ENCODE measurements at regions not wholly inside any gene's neighbourhood (a gene's known extent, or its start where the extent isn't known, plus 50 kb on each side); places are given as distances from the start of the nearest gene placed in this dataset.

- TF ChIP-seq IKZF1 (conservative IDR thresholded peaks at IDR 0.05) (no peak), RAD21 (IDR thresholded peaks at IDR 0.05; ENCODE audit: insufficient read depth, low read depth, low read length) (peak; percentile 62), HCFC1 (IDR thresholded peaks at IDR 0.05; ENCODE audit: low read length) (no peak), RELA (IDR thresholded peaks at IDR 0.05; ENCODE audit: borderline replicate concordance, partially characterized antibody) (no peak), SMC3 (IDR thresholded peaks at IDR 0.05; ENCODE audit: borderline replicate concordance, low read length) (peak; percentile 40; the same call in 1 of the 2 replicates), RUNX3 (IDR thresholded peaks at IDR 0.05; ENCODE audit: low read length) (no peak), CBFB (IDR thresholded peaks at IDR 0.05; ENCODE audit: low read depth) (no peak), PML (IDR thresholded peaks at IDR 0.05; ENCODE audit: low read length) (no peak), RBBP5 (conservative IDR thresholded peaks at IDR 0.05) (no peak), POLR2A (IDR thresholded peaks at IDR 0.05; ENCODE audit: low read depth, low read length) (no peak), CHD1 (IDR thresholded peaks at IDR 0.05; ENCODE audit: low read depth, low read length) (no peak), TBL1XR1 (IDR thresholded peaks at IDR 0.05; ENCODE audit: low read depth, low read length) (no peak), CBX3 (IDR thresholded peaks at IDR 0.05; ENCODE audit: borderline replicate concordance, low read depth) (no peak)
Observed at GRCh38 chr18:38545071-38545470, 979.5 kb upstream of the CELF4 start (continued).

GRCh38 chr18:38539856-38540255 lies 974.3 kb upstream of the CELF4 start:
- no peaks in the 10 kb centered on the region for H3K27me3 ChIP-seq (replicated peaks in 1 of 2; ENCODE audit: control insufficient read depth in 2 of 2, insufficient read depth in 2 of 2, low read length in 1 of 2)
- FAIRE-seq (no peak), ATAC-seq (no peak), DNase-seq (ENCODE audit: low read depth, low spot score) (no peak)
- intact Hi-C loops (cut with micrococcal nuclease; ENCODE audit: unreplicated experiment), result no loop called here
- H3K27ac ChIP-seq (ENCODE audit: control insufficient read depth, insufficient read depth), result no peak overlapping the region
- ChIA-PET POLR2A (no interaction called here), SMC1A (ENCODE audit: uncharacterized antibody, unreplicated experiment) (no interaction called here), RAD21 (ENCODE audit: unreplicated experiment) (no interaction called here), CTCF (no interaction called here)
- H3K9ac ChIP-seq (ENCODE audit: control insufficient read depth, insufficient read depth, low read length), result no peak overlapping the region
- H4K20me1 ChIP-seq (ENCODE audit: control insufficient read depth, insufficient read depth), result no peaks in the 10 kb centered on the region
- in situ Hi-C loops (cut with MboI), result no loop called here
- no peak overlapping the region for H3K4me3 ChIP-seq
- H3K36me3 ChIP-seq (ENCODE audit: control insufficient read depth in 2 of 2, insufficient read depth in 2 of 2, low read length in 1 of 2), result no peaks in the 10 kb centered on the region
- no TSS peak for BruUV-seq (replicated peaks)
- H3K4me2 ChIP-seq (ENCODE audit: control insufficient read depth, insufficient read depth), result no peak overlapping the region
- H2AFZ ChIP-seq (ENCODE audit: control insufficient read depth, low read depth, low read length), result no peak overlapping the region
- no peaks in the 10 kb centered on the region for H3K4me1 ChIP-seq (ENCODE audit: control insufficient read depth, insufficient read depth, low read length)
- H3K79me2 ChIP-seq (ENCODE audit: control insufficient read depth, insufficient read depth, low read length), result no peaks in the 10 kb centered on the region
- no peaks in the 10 kb centered on the region; the same call in 2 of the 3 replicates for H3K9me3 ChIP-seq (replicated peaks; ENCODE audit: control insufficient read depth, insufficient read depth, low read length)
- TF ChIP-seq HSF1 (IDR thresholded peaks at IDR 0.05; ENCODE audit: low read depth, low read length) (no peak), SUZ12 (IDR thresholded peaks at IDR 0.05; ENCODE audit: unreplicated experiment) (no peak), SMARCA5 (IDR thresholded peaks at IDR 0.05) (no peak), SREBF2 (IDR thresholded peaks at IDR 0.05; ENCODE audit: low read length) (no peak), BCL11A (IDR thresholded peaks at IDR 0.05; ENCODE audit: low read depth, low read length) (no peak), EP300 (IDR thresholded peaks at IDR 0.05; ENCODE audit: borderline replicate concordance in 1 of 2, control insufficient read depth in 1 of 2, low read depth in 2 of 2, low read length in 2 of 2) (no peak), SKIL (IDR thresholded peaks at IDR 0.05; ENCODE audit: low read depth, poor library complexity, severe bottlenecking) (no peak), SMAD5 (IDR thresholded peaks at IDR 0.05; ENCODE audit: low read depth) (no peak), ZBTB11 (CRISPR knock-in tag; IDR thresholded peaks at IDR 0.05) (no peak)

All from GM12878 (cell line).